ENCODE measurements at regions not wholly inside any gene's neighbourhood (a gene's known extent, or its start where the extent isn't known, plus 50 kb on each side); places are given as distances from the start of the nearest gene placed in this dataset.

- Histone ChIP-seq H3K79me1 (ENCODE audit: insufficient read depth, low read depth, low read length, poor library complexity, severe bottlenecking) (no peaks in the 10 kb centered on the region), H4K5ac (ENCODE audit: insufficient read length, low read depth, low read length) (no peak overlapping the region), H3K79me2 (ENCODE audit: insufficient read depth, low read length) (no peaks in the 10 kb centered on the region), H3K4me1 (ENCODE audit: insufficient read depth, low read length) (no peaks in the 10 kb centered on the region), H2BK120ac (ENCODE audit: low read depth, low read length, poor library complexity, severe bottlenecking) (no peak overlapping the region), H3K9me3 (ENCODE audit: control insufficient read depth, low read depth, low read length) (no peaks in the 10 kb centered on the region), H3K9ac (ENCODE audit: extremely low read depth, insufficient read length, low read length) (no peak overlapping the region), H2AK5ac (ENCODE audit: insufficient read length, low read length) (no peak overlapping the region), H3K56ac (ENCODE audit: insufficient read length, low read depth, low read length) (no peak overlapping the region), H3K14ac (ENCODE audit: insufficient read depth, low read length) (no peak overlapping the region), H3K23ac (ENCODE audit: insufficient read length, low read depth, low read length) (no peak overlapping the region), H4K20me1 (ENCODE audit: control insufficient read depth, insufficient read depth, insufficient read length) (no peaks in the 10 kb centered on the region), H2BK5ac (ENCODE audit: insufficient read length, low read length) (no peak overlapping the region), H3K4me2 (ENCODE audit: insufficient read depth, insufficient read length, low read length) (no peak overlapping the region), H2AFZ (ENCODE audit: low read length) (no peak overlapping the region), H3K23me2 (ENCODE audit: insufficient read length, low read depth, low read length, poor library complexity, severe bottlenecking) (no peaks in the 10 kb centered on the region), H3K27me3 (ENCODE audit: insufficient read depth, low read length) (no peaks in the 10 kb centered on the region), H3T11ph (ENCODE audit: low read length) (no peak overlapping the region), H4K91ac (ENCODE audit: insufficient read length, low read depth, low read length) (no peak overlapping the region), H2BK20ac (ENCODE audit: low read depth, low read length, poor library complexity, severe bottlenecking) (no peak overlapping the region), H2BK15ac (ENCODE audit: low read depth, low read length) (no peak overlapping the region), H3K27ac (ENCODE audit: insufficient read length, low read depth, low read length) (no peak overlapping the region), H4K8ac (replicated peaks; ENCODE audit: insufficient read length, low read depth, low read length) (no peak overlapping the region), H3K18ac (ENCODE audit: insufficient read length, low read depth, low read length) (no peak overlapping the region), H3K4ac (ENCODE audit: low read depth, low read length) (no peak overlapping the region), H2BK12ac (ENCODE audit: insufficient read length, low read depth, low read length) (no peak overlapping the region)
- no CpG with 5 or more reads among the region's 2 CpGs for WGBS (ENCODE audit: extremely low coverage, insufficient read length, low lambda C conversion rate)
- H3K4me1 Mint-ChIP-seq = peaks cover 4% of the 10 kb centered on the region in 2 experiments
- H3K36me3 Mint-ChIP-seq (ENCODE audit: insufficient read depth in 1 of 3, low read depth in 3 of 3) = peaks cover 0 to 2% (median 0%) of the 10 kb centered on the region in 3 experiments; a peak in 2 of 7 replicates
- 0 out of 5 replicates have a peak, but pooled peaks cover 0 to under 1% of the 10 kb centered on the region in 2 experiments for H3K9me3 Mint-ChIP-seq
- TF ChIP-seq CTCF (conservative IDR thresholded peaks at IDR 0.05) = no peak
- DNase-seq = no peak
- H3K27me3 Mint-ChIP-seq (ENCODE audit: low read depth) = no peaks in the 10 kb centered on the region
- H3K4me3 Mint-ChIP-seq = no peak overlapping the region
- no peak overlapping the region for H3K27ac Mint-ChIP-seq
Measured at GRCh38 chr3:102570511-102570910, 135.7 kb downstream of the ZPLD1 start.
